ENCODE measurements at regions not wholly inside any gene's neighbourhood (a gene's known extent, or its start where the extent isn't known, plus 50 kb on each side); places are given as distances from the start of the nearest gene placed in this dataset.

- intact Hi-C loops (cut with DNase I; ENCODE audit: low total_unique reads) = no loop called here
- 86 to 95% (median 88%) methylated on average over 5 of the region's 5 CpGs for WGBS, 5 donors
- Histone ChIP-seq H3K9me3 (no peaks in the 10 kb centered on the region), H3K27me3 (replicated peaks in 1 of 7) (no peaks in the 10 kb centered on the region), H3K36me3 (peaks cover 0 to 7% (median 0%) of the 10 kb centered on the region in 6 donors), H3K27ac (no peak overlapping the region), H3K4me3 (no peak overlapping the region), H3K4me1 (peaks cover 0 to 4% (median 0%) of the 10 kb centered on the region in 6 donors)
- TF ChIP-seq POLR2AphosphoS5 (IDR thresholded peaks at IDR 0.05) = no peak
- no peak for TF ChIP-seq CTCF (IDR thresholded peaks at IDR 0.05 in 8 of 11, conservative IDR thresholded peaks at IDR 0.05 in 3 of 11)
- no peak for TF ChIP-seq POLR2A (IDR thresholded peaks at IDR 0.05)
- no peak for DNase-seq
Measured at GRCh38 chr10:60611291-60611747, 167.0 kb upstream of the CDK1 start.

GRCh38 chr10:60607372-60607771 lies 170.9 kb upstream of the CDK1 start:
- intact Hi-C loops (cut with DNase I; ENCODE audit: low total_unique reads) = no loop called here

GRCh38 chr10:60606343-60607080 lies 171.8 kb upstream of the CDK1 start:
- WGBS, 5 donors = 18 to 59% (median 38%) methylated on average over 2 of the region's 2 CpGs
- no peaks in the 10 kb centered on the region for H3K36me3 ChIP-seq
- DNase-seq = no peak
- no peak overlapping the region for H3K4me3 ChIP-seq
- H3K27me3 ChIP-seq (replicated peaks in 1 of 7) = no peaks in the 10 kb centered on the region
- H3K9me3 ChIP-seq = no peaks in the 10 kb centered on the region
- H3K4me1 ChIP-seq = peaks cover 0 to 4% (median 0%) of the 10 kb centered on the region in 6 donors
- TF ChIP-seq POLR2AphosphoS5 (IDR thresholded peaks at IDR 0.05) = no peak
- intact Hi-C loops (cut with DNase I; ENCODE audit: low total_unique reads) = no loop called here
- H3K27ac ChIP-seq = peak overlapping the region in 3 of 8 donors; percentile 8 to 25 (median 8)

More at GRCh38 chr10:60607372-60607771, 170.9 kb upstream of the CDK1 start:
- Histone ChIP-seq H3K4me3 (no peak overlapping the region), H3K9me3 (no peaks in the 10 kb centered on the region), H3K27ac (peak overlapping the region in 1 of 8 donors; percentile 25), H3K4me1 (peaks cover 0 to 4% (median 0%) of the 10 kb centered on the region in 6 donors), H3K27me3 (replicated peaks in 1 of 7) (no peaks in the 10 kb centered on the region), H3K36me3 (no peaks in the 10 kb centered on the region)
- no peak for DNase-seq
- TF ChIP-seq POLR2A (IDR thresholded peaks at IDR 0.05) (no peak), CTCF (IDR thresholded peaks at IDR 0.05 in 8 of 11, conservative IDR thresholded peaks at IDR 0.05 in 3 of 11) (no peak), POLR2AphosphoS5 (IDR thresholded peaks at IDR 0.05) (no peak)
- WGBS, 5 donors = 72 to 87% (median 78%) methylated on average over 3 of the region's 3 CpGs

- H3K36me3 ChIP-seq = no peaks in the 10 kb centered on the region
- H3K4me3 ChIP-seq = no peak overlapping the region
- intact Hi-C loops (cut with DNase I; ENCODE audit: low total_unique reads) = no loop called here
- DNase-seq = no peak
- peaks cover 0 to 4% (median 0%) of the 10 kb centered on the region in 6 donors for H3K4me1 ChIP-seq
- TF ChIP-seq POLR2AphosphoS5 (IDR thresholded peaks at IDR 0.05) = no peak
- TF ChIP-seq CTCF (IDR thresholded peaks at IDR 0.05 in 8 of 11, conservative IDR thresholded peaks at IDR 0.05 in 3 of 11) = no peak
- no peak for TF ChIP-seq POLR2A (IDR thresholded peaks at IDR 0.05)
- no peaks in the 10 kb centered on the region for H3K27me3 ChIP-seq (replicated peaks in 1 of 7)
- no peak overlapping the region for H3K27ac ChIP-seq
- H3K9me3 ChIP-seq = no peaks in the 10 kb centered on the region
Measured at GRCh38 chr10:60605476-60605875, 172.8 kb upstream of the CDK1 start.

Measured in spleen (tissue), 11 donors.